ENCODE measurements at regions not wholly inside any gene's neighbourhood (a gene's known extent, or its start where the extent isn't known, plus 50 kb on each side); places are given as distances from the start of the nearest gene placed in this dataset.

DNA sequence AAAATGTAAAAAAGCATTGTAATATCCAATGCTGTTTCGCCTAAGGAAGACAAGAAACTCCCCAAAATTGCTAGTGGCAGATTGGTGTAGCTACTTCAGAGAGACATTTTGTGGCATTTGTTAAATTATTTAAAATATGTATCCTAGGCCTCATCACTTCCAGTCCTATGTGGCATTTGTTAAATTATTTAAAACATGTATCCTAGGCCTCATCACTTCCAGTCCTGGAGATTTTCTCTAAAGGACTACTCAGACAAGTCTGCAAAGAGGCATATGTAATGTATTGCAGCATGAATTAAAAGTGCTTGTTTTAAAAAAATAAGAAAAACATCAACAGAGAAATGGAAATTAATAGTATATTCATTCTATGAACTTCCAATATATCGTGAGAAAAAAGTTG lies 95.6 kb upstream of the KCTD3 start:
- DNase-seq: no peak

DNA sequence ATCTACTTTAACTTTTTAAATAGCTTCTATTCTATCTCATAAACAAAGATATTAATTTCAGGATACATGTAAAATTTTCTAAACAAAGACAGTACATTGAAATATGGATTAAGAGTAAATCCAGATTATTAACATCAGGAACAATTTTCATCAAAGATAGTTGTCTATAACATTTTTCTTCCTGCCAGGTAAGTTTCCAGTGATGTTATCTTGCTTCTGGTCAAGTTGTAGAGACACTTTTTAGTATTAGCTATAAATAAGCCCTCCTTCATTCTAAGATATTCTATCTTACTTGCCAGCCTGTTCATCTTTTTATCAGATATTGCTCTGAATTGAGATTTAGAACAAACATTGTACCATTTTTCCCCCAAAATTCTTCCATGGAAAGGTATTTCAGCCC lies 94.4 kb upstream of the KCTD3 start:
- DNase-seq: no peak

DNA sequence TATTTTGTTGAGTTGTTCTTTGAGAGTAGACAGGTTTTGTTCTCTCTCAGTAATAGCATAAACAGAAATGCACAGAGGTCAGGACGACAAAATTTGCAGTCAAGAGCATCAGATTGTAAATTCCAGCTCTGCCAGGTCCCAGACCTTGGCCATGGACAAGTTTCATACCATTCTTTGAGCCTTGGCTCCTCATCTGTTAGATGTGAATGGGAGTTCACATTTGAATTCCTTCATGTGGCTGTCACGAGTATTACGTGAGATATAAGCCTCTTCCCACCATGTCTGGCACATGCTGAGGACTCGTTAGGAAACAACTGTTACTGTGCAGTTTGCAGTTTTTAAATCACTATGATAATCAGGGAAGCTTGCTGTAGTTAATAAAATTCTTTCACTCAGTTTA lies 93.2 kb upstream of the KCTD3 start:
- no peak for DNase-seq

- no peak for DNase-seq
Observed at GRCh38 chr1:215474940-215475339, 92.2 kb upstream of the KCTD3 start.

- DNase-seq: no peak
Observed at GRCh38 chr1:215475796-215476481, 91.2 kb upstream of the KCTD3 start.

DNA sequence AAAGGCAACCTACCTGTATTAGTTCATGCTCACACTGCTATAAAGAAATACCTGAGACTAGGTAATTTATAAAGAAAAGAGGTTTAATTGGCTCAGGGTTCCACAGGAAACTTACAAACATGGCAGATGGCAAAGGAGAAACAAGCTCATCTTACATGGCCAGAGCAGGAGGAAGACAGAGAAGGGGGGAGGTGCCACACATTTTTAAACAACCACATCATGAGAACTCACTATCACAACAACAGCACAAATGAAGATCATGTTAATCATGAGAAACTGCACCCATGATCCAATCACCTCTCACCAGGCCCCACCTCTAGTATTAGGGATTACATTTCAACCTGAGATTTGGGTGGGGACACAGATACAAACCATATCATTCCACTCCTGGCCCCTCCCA lies 90.6 kb upstream of the KCTD3 start:
- no peak for DNase-seq

- no peak for DNase-seq
Observed at GRCh38 chr1:215477632-215478031, 89.5 kb upstream of the KCTD3 start.

- no peak for DNase-seq
Observed at GRCh38 chr1:215479567-215479966, 87.5 kb upstream of the KCTD3 start.

DNA sequence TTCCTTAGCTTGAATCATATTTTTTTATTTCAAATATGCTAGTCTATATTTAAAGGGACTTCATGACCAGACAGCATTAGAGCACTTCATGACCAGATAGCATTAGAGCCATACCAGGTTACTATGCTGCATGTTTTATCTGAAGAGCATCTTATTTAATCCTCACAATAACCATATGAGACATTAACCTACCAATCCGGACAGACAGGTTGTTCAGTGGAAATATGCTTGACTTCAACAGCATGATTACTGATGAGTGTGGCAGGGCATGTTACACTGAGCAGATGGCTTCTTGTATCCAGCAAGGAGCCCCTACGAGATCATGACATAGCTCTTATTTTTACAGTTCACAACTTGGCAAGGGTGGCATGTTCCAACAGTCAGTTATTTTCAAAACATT lies 85.0 kb upstream of the KCTD3 start:
- no peak for DNase-seq

DNA sequence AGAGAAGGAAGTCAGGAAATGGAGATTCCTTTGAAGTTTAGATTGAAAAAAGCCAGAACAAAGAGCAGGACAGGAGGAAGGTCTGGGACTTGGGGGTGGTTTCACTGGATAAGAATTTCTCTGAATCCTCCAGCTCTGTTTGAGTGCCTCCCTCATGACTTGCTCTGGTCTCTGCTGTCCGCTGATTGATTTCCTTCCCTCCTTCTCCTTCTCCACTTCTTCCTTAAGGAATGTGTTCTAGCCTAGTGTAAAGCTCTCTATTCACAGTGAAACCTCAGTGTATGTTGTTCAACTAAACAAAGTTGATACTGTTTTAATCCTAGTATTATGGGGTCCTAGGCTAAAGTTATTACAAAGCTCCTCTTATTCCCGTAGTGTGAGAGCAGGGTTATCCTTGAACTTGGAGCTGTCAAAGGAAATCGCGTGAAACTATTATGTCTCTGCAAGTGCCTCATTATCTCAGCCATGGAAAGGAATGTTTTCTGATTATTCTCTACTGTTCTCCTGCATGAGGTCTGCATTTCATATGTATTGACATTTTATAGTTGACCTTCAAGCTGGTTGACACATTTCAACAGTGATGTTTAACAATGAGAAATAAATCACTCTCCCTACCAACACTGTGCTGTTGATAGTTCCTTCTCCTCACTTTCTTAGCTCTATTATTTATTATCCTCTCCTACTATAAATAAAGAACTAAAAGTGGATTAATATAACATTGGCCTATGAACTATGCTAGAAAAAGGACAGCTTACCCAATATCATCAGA lies 82.7 kb upstream of the KCTD3 start:
- no peak for DNase-seq

GRCh38 chr1:215487466-215487865 lies 79.6 kb upstream of the KCTD3 start:
- no peak for DNase-seq

DNA sequence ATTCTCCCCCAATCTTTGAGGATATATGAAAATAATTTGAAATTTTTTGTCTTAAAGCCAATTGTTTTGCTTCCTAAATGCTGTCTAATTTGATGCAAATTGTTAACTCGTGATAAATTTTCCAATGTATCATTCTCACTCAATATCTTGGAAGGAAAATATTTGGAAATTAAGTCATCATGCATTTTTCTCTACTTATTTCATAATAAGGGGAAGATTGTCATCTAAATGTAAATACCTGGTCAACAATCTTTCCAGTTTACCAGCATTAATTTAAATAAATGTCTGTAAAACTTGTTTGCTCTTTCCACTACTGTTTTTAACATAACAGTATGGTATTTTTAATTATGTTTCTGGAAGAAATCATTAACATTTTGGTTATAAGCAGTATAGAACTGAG lies 78.3 kb upstream of the KCTD3 start:
- DNase-seq: no peak

- no peak for DNase-seq
Observed at GRCh38 chr1:215489771-215490565, 77.1 kb upstream of the KCTD3 start.

DNA sequence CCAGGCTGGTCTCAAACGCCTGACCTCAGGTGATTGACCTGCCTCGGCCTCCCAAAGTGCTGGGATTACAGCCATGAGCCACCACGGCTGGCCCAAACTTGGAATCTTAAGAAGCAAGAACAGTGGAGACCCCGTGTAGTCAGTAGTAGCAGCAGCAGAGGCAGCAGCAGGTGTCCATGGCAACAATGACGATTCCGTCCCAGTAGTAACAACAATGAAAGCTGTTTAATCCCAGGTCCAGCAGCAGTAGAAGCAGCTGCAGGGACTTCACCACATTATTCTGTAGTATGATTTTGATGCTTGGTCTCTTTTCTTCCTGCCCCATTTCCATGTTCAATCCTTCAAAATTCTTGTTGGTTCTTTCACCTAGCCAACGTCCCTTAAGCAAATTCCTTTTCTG lies 69.6 kb upstream of the KCTD3 start:
- no peak for DNase-seq

- no peak for DNase-seq
Observed at GRCh38 chr1:215501496-215501895, 65.6 kb upstream of the KCTD3 start.

DNA sequence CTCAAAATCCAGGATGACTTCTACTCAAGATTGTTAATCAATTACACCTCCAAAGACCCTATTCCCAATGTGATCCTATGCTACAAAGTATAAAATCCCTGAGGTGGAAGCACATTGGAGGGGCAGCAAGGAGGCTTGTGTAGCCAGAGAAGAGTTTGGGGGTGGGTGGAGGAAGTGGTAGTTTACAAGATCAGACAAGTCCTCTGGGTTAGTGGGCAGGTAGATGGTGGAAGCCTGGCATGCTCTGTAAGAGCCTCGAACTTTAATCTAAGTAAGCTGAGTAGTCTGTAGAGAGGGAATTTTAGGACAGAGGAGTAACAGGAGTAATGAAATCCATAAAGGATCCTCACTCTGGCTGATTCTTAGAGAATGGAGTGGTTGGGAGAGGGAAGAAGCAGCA lies 65.0 kb upstream of the KCTD3 start:
- DNase-seq: no peak

GRCh38 chr1:215507119-215507518 lies 60.0 kb upstream of the KCTD3 start:
- no peak for DNase-seq

DNA sequence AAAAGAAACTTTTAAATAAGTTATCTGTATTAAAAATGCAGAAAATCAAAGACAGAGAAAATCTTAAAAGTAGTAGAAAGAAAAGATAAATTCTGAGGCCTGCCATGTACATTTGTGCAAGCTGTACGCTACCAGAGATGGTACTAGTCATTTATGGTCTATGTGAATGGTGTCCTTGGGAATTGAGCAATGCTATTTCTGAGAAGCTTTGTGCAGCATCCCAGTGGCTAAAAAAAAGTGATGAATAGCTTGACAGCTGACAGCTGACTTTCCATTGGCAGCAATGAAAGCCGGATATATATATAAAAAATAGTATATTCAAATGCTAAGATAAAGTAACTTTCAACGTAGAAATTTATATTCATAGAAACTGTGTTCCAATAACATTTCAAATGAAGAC lies 58.8 kb upstream of the KCTD3 start:
- no peak for DNase-seq

Measured in NCI-H2107 (cell line).